ENCODE measurements at regions not wholly inside any gene's neighbourhood (a gene's known extent, or its start where the extent isn't known, plus 50 kb on each side); places are given as distances from the start of the nearest gene placed in this dataset.

DNA sequence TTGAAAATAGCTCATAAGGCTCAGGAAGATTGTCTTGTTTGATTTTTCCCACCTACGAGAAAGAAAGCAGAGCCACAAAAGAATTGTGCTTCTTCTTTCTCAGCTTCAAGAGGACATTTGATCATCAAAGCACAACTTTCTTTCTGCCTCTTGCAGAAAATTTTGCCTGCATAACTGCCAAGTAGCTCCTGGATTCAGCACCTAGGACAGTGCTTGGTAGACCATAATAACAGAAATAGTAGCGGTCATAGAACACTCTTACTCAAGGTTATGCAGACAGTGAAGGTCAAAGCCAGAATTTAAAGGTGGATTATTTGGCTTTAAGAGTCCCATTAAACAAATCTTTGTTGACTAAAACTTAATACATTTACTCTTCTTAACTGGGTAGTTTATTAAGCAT lies 594.7 kb upstream of the CCNG1 start:
- intact Hi-C loops (cut with DNase I) = no loop called here
- DNase-seq (no peak), ATAC-seq (no peak)
- H3K4me1 ChIP-seq = no peaks in the 10 kb centered on the region
- no peak overlapping the region for H3K27ac ChIP-seq
- H3K4me3 ChIP-seq = no peak overlapping the region
- no peaks in the 10 kb centered on the region for H3K27me3 ChIP-seq (ENCODE audit: low read depth)
- H3K9me3 ChIP-seq = no peaks in the 10 kb centered on the region
- no peaks in the 10 kb centered on the region for H3K36me3 ChIP-seq
- TF ChIP-seq, protein P1, sequence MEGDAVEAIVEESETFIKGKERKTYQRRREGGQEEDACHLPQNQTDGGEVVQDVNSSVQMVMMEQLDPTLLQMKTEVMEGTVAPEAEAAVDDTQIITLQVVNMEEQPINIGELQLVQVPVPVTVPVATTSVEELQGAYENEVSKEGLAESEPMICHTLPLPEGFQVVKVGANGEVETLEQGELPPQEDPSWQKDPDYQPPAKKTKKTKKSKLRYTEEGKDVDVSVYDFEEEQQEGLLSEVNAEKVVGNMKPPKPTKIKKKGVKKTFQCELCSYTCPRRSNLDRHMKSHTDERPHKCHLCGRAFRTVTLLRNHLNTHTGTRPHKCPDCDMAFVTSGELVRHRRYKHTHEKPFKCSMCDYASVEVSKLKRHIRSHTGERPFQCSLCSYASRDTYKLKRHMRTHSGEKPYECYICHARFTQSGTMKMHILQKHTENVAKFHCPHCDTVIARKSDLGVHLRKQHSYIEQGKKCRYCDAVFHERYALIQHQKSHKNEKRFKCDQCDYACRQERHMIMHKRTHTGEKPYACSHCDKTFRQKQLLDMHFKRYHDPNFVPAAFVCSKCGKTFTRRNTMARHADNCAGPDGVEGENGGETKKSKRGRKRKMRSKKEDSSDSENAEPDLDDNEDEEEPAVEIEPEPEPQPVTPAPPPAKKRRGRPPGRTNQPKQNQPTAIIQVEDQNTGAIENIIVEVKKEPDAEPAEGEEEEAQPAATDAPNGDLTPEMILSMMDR (IDR thresholded peaks at IDR 0.05) = no peak

DNA sequence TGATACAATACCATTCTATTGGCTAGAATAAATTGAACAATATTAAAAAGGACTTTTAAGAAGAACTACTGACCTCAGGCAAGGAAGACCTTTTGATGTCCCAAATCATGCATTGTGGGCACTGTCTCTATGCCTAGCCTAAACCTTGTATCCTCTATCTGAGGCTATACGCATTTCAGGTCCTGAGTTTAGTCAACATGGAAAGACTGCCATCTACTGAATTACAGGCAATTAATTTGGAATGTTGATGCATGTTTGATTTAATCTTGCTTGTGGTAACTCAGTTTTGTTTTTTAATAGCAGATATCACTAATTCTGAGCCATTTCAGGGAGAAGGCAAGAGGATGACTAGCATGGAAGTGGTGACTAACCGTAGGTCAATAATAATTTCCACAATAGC lies 585.3 kb upstream of the CCNG1 start:
- no peaks in the 10 kb centered on the region for H3K36me3 ChIP-seq
- intact Hi-C loops (cut with DNase I) = no loop called here
- no peaks in the 10 kb centered on the region for H3K4me1 ChIP-seq
- TF ChIP-seq, protein P1 (IDR thresholded peaks at IDR 0.05) = no peak
- no peaks in the 10 kb centered on the region for H3K27me3 ChIP-seq (ENCODE audit: low read depth)
- no peak for DNase-seq
- no peak overlapping the region for H3K27ac ChIP-seq
- no peaks in the 10 kb centered on the region for H3K9me3 ChIP-seq
- no peak for ATAC-seq
- H3K4me3 ChIP-seq = no peak overlapping the region

DNA sequence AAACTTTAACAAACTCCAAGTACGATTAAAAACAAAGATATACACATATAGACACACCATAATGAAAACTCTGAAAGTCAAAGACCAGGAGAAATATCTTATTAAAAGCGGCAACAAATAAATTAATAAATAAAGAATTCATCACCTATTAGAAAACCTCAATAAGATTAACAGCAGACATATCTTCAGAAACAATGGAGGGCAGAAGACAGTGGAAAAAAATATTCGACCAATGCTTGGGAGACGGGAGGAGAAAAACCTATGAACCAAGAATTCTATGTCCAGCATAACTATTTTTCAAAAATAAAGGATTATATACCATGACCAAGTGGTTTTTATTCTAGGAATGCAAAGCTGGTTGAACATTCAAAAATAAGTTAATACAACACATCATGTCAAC lies 578.6 kb upstream of the CCNG1 start:
- no peak overlapping the region for H3K27ac ChIP-seq
- intact Hi-C loops (cut with DNase I) = no loop called here
- H3K36me3 ChIP-seq = no peaks in the 10 kb centered on the region
- TF ChIP-seq, protein P1 (IDR thresholded peaks at IDR 0.05) = no peak
- DNase-seq (no peak), ATAC-seq (no peak)
- H3K4me3 ChIP-seq = no peak overlapping the region
- no peaks in the 10 kb centered on the region for H3K27me3 ChIP-seq (ENCODE audit: low read depth)
- no peaks in the 10 kb centered on the region for H3K4me1 ChIP-seq
- peaks cover 22% of the 10 kb centered on the region for H3K9me3 ChIP-seq

DNA sequence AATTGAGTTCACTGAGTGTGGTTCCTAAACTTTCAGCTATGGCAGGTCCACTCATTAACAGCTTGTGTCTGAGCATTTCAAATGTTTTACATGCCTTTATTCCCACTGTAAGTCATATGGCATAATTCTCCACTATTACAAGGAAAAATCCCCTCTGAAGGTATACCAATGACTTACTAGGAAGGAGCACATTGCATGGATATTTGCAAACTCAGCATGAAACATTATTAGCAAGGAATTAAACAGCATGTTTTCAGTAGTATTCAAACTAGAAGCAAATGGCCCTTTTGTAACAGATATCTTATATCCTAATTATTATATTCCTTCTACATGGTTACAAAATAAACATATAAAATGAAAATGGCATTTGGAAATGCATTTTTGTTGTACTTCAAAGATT lies 566.4 kb upstream of the CCNG1 start:
- intact Hi-C loops (cut with DNase I) = no loop called here
- H3K27me3 ChIP-seq (ENCODE audit: low read depth) = no peaks in the 10 kb centered on the region
- no peak overlapping the region for H3K4me3 ChIP-seq
- no peaks in the 10 kb centered on the region for H3K4me1 ChIP-seq
- TF ChIP-seq, protein P1 (IDR thresholded peaks at IDR 0.05) = no peak
- ATAC-seq (no peak), DNase-seq (no peak)
- peaks cover 11% of the 10 kb centered on the region for H3K9me3 ChIP-seq
- H3K27ac ChIP-seq = no peak overlapping the region
- H3K36me3 ChIP-seq = no peaks in the 10 kb centered on the region

DNA sequence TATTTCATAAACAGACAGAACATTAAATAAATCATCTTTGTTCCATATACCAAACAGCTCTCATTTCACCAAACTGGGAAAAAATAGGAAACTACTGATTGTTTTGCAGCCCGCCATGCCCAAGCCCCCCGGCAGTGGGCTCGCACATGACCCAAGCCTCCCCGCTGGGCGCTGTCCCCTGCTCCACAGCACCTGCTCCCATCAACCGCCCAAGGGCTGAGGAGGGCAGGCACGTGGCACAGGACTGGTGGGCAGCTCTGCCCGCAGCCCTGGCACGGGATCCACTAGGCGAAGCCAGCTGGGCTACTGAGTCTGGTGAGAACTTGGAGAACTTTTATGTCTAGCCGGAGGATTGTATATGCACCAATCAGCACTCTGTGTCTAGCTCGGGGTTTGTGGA lies 554.8 kb upstream of the CCNG1 start:
- intact Hi-C loops (cut with DNase I) = no loop called here
- Histone ChIP-seq H3K4me1 (no peaks in the 10 kb centered on the region), H3K36me3 (no peaks in the 10 kb centered on the region), H3K27me3 (ENCODE audit: low read depth) (no peaks in the 10 kb centered on the region), H3K4me3 (no peak overlapping the region), H3K27ac (no peak overlapping the region), H3K9me3 (no peaks in the 10 kb centered on the region)
- ATAC-seq (no peak), DNase-seq (no peak)
- TF ChIP-seq, protein P1 (IDR thresholded peaks at IDR 0.05) = no peak

DNA sequence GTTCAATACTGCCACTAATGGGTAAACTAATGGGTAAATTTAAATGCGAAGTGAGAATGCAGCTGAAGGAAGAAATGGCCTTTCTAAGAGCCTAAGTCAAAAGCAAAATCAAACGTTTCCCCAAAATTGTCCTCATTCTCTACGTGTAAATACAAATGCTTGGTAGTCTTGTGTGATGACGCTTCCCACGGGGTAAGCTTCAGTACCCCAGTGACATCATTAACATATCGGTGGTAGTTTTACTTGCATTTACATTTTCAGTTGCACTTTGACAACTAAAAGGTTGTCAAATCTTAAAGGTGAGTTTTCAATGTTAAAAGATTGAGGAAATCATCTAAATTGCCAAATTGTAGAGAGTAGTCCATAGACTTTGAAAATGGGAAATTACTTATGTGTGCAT lies 550.7 kb upstream of the CCNG1 start:
- Histone ChIP-seq H3K4me3 (no peak overlapping the region), H3K27ac (no peak overlapping the region), H3K4me1 (no peaks in the 10 kb centered on the region), H3K27me3 (ENCODE audit: low read depth) (no peaks in the 10 kb centered on the region), H3K36me3 (no peaks in the 10 kb centered on the region), H3K9me3 (no peaks in the 10 kb centered on the region)
- intact Hi-C loops (cut with DNase I) = no loop called here
- TF ChIP-seq, protein P1 (IDR thresholded peaks at IDR 0.05) = no peak
- DNase-seq (no peak), ATAC-seq (no peak)
